H9 (cell line): ENCODE measurements at regions not wholly inside any gene's neighbourhood (a gene's known extent, or its start where the extent isn't known, plus 50 kb on each side); places are given as distances from the start of the nearest gene placed in this dataset.
A peak's percentile ranks its signal among the peaks of the same experiment; 100 is the strongest.

Experiments used
- DNase-seq: peaks from one replicate; pipeline ENCODE4 v3.0.0-alpha.2; 2017
- H2AFZ ChIP-seq: one replicate; pipeline ENCODE4 v1.6.1; 2013; ENCODE audit warnings: mild to moderate bottlenecking, low read length, control low read depth, moderate library complexity
- H2AK5ac ChIP-seq: 2 replicates; pipeline ENCODE4 v1.6.1; 2013; ENCODE audit warnings: low read length, control low read depth, mixed read lengths; ENCODE audit not compliant: insufficient read length
- H2BK120ac ChIP-seq: one replicate; pipeline ENCODE4 v1.6.1; 2013; ENCODE audit warnings: low read depth, mild to moderate bottlenecking, low read length, control low read depth, inconsistent platforms; ENCODE audit not compliant: poor library complexity, severe bottlenecking
- H2BK12ac ChIP-seq: 2 replicates; pipeline ENCODE4 v1.6.1; 2013; ENCODE audit warnings: low read length, control low read depth, mixed read lengths, low read depth; ENCODE audit not compliant: insufficient read length
- H2BK15ac ChIP-seq: 2 replicates; pipeline ENCODE4 v1.6.1; 2013; ENCODE audit warnings: low read depth, low read length, control low read depth
- H2BK20ac ChIP-seq: one replicate; pipeline ENCODE4 v1.6.1; 2013; ENCODE audit warnings: low read depth, mild to moderate bottlenecking, low read length, control low read depth, inconsistent platforms; ENCODE audit not compliant: poor library complexity, severe bottlenecking
- H2BK5ac ChIP-seq: 2 replicates; pipeline ENCODE4 v1.6.1; 2013; ENCODE audit warnings: low read length, control low read depth, mixed read lengths; ENCODE audit not compliant: insufficient read length
- H3K14ac ChIP-seq: 2 replicates; pipeline ENCODE4 v1.6.1; 2013; ENCODE audit warnings: low read length, control low read depth; ENCODE audit not compliant: insufficient read depth
- H3K18ac ChIP-seq: 2 replicates; pipeline ENCODE4 v1.6.1; 2013; ENCODE audit warnings: low read depth, mild to moderate bottlenecking, mixed read lengths, low read length, control low read depth; ENCODE audit not compliant: insufficient read length
- H3K23ac ChIP-seq: 2 replicates; pipeline ENCODE4 v1.6.1; 2013; ENCODE audit warnings: low read length, control low read depth, mixed read lengths, low read depth; ENCODE audit not compliant: insufficient read length
- H3K23me2 ChIP-seq: 2 replicates; pipeline ENCODE4 v1.6.1; 2013; ENCODE audit warnings: low read depth, mild to moderate bottlenecking, mixed read lengths, low read length, control low read depth; ENCODE audit not compliant: insufficient read length, poor library complexity, severe bottlenecking
- H3K27ac ChIP-seq: 2 replicates; pipeline ENCODE4 v1.5.1; 2013; ENCODE audit warnings: low read length, control low read depth, mixed read lengths, low read depth; ENCODE audit not compliant: insufficient read length
- H3K27me3 ChIP-seq: 2 replicates; pipeline ENCODE4 v1.6.1; 2013; ENCODE audit warnings: low read length, control low read depth, inconsistent platforms; ENCODE audit not compliant: insufficient read depth
- H3K4ac ChIP-seq: 2 replicates; pipeline ENCODE4 v1.6.1; 2013; ENCODE audit warnings: low read depth, mild to moderate bottlenecking, control low read depth, inconsistent platforms, low read length, moderate library complexity
- H3K4me1 ChIP-seq: 2 replicates; pipeline ENCODE4 v1.6.1; 2013; ENCODE audit warnings: low read length, control low read depth, inconsistent platforms; ENCODE audit not compliant: insufficient read depth
- H3K4me2 ChIP-seq: 2 replicates; pipeline ENCODE4 v1.6.1; 2013; ENCODE audit warnings: low read length, control low read depth, mixed read lengths; ENCODE audit not compliant: insufficient read length, insufficient read depth
- H3K56ac ChIP-seq: 2 replicates; pipeline ENCODE4 v1.6.1; 2013; ENCODE audit warnings: low read depth, mild to moderate bottlenecking, mixed read lengths, low read length, control low read depth; ENCODE audit not compliant: insufficient read length
- H3K79me1 ChIP-seq: 2 replicates; pipeline ENCODE4 v1.6.1; 2013; ENCODE audit warnings: low read depth, mild to moderate bottlenecking, moderate library complexity, low read length, control low read depth, inconsistent platforms; ENCODE audit not compliant: insufficient read depth, poor library complexity, severe bottlenecking
- H3K79me2 ChIP-seq: 2 replicates; pipeline ENCODE4 v1.6.1; 2013; ENCODE audit warnings: low read length, control low read depth, inconsistent platforms; ENCODE audit not compliant: insufficient read depth
- H3K9ac ChIP-seq: 2 replicates; pipeline ENCODE4 v1.6.1; 2013; ENCODE audit warnings: low read length, control low read depth, mixed read lengths; ENCODE audit not compliant: insufficient read length; ENCODE audit errors: extremely low read depth
- H3K9me3 ChIP-seq: one replicate; pipeline ENCODE4 v1.6.1; 2013; ENCODE audit warnings: low read depth, low read length, inconsistent platforms; ENCODE audit not compliant: control insufficient read depth
- H3T11ph ChIP-seq: one replicate; pipeline ENCODE4 v1.6.1; 2013; ENCODE audit warnings: mild to moderate bottlenecking, low read length, control low read depth, inconsistent platforms
- H4K20me1 ChIP-seq: one replicate; pipeline ENCODE4 v1.6.1; 2013; ENCODE audit not compliant: control insufficient read depth, insufficient read length, insufficient read depth
- H4K5ac ChIP-seq: 2 replicates; pipeline ENCODE4 v1.6.1; 2013; ENCODE audit warnings: low read depth, mild to moderate bottlenecking, mixed read lengths, low read length, control low read depth; ENCODE audit not compliant: insufficient read length
- H4K8ac ChIP-seq: replicated peaks from 2 replicates; pipeline ENCODE4 v1.6.1; 2013; ENCODE audit warnings: low read length, control low read depth, mixed read lengths, low read depth; ENCODE audit not compliant: insufficient read length
- H4K91ac ChIP-seq: 2 replicates; pipeline ENCODE4 v1.6.1; 2013; ENCODE audit warnings: low read depth, mild to moderate bottlenecking, moderate library complexity, mixed read lengths, low read length, control low read depth; ENCODE audit not compliant: insufficient read length
- H3K27ac Mint-ChIP-seq, 3 experiments: 2 replicates in 2 of 3; 3 replicates in 1 of 3; pipeline ENCODE4 v1.8.0; 2020 to 2021; ENCODE audit warnings: mixed read lengths in 3 of 3, mild to moderate bottlenecking in 1 of 3, moderate library complexity in 1 of 3
- H3K27me3 Mint-ChIP-seq: 2 replicates; pipeline ENCODE4 v1.8.0; 2021; ENCODE audit warnings: low read depth, mild to moderate bottlenecking, moderate library complexity, mixed read lengths
- H3K36me3 Mint-ChIP-seq, 3 experiments: 2 replicates in 2 of 3; 3 replicates in 1 of 3; pipeline ENCODE4 v1.8.0; 2020 to 2021; ENCODE audit warnings: low read depth in 3 of 3, mixed read lengths in 3 of 3; ENCODE audit not compliant: insufficient read depth in 1 of 3
- H3K4me1 Mint-ChIP-seq, 2 experiments: 2 replicates each; pipeline ENCODE4 v1.8.0; 2020; ENCODE audit warnings: mixed read lengths in 2 of 2
- H3K4me3 Mint-ChIP-seq, 2 experiments: 2 replicates in 1 of 2; 3 replicates in 1 of 2; pipeline ENCODE4 v1.8.0; 2020 to 2021; ENCODE audit warnings: mild to moderate bottlenecking in 2 of 2, mixed read lengths in 2 of 2, moderate library complexity in 1 of 2
- H3K9me3 Mint-ChIP-seq, 2 experiments: 2 replicates in 1 of 2; 3 replicates in 1 of 2; pipeline ENCODE4 v1.8.0; 2020; ENCODE audit warnings: mild to moderate bottlenecking in 2 of 2, mixed read lengths in 2 of 2, moderate library complexity in 1 of 2
- CTCF ChIP-seq: fragments of 200-600 bp; sonication (generic); conservative IDR thresholded peaks from 3 replicates; pipeline ENCODE4 v1.8.0; 2021; ENCODE audit warnings: antibody characterized with exemption, mild to moderate bottlenecking
- WGBS: extraction: QIAGEN DNeasy Blood & Tissue Kit; methylation state at CpG from one replicate; pipeline ENCODE4 v1.1.7; 2013; ENCODE audit warnings: missing lambda C conversion rate, low lambda C conversion rate, mixed read lengths; ENCODE audit not compliant: insufficient read length; ENCODE audit errors: extremely low coverage; 5-methylcytosine and 5-hydroxymethylcytosine counted together

- no peak overlapping the region for H3K9ac ChIP-seq
- no peak overlapping the region for H2BK12ac ChIP-seq
- no peak overlapping the region for H3K18ac ChIP-seq
- no peak overlapping the region for H3K23ac ChIP-seq
- H3K79me2 ChIP-seq = no peaks in the 10 kb centered on the region
- Mint-ChIP-seq H3K27ac (no peak overlapping the region), H3K36me3 (no peaks in the 10 kb centered on the region), H3K4me3 (no peak overlapping the region), H3K4me1 (no peaks in the 10 kb centered on the region), H3K27me3 (no peaks in the 10 kb centered on the region), H3K9me3 (peaks cover 0 to 3% of the 10 kb centered on the region in 2 experiments; a peak in 3 of 5 replicates)
- no peaks in the 10 kb centered on the region for H4K20me1 ChIP-seq
- no peak overlapping the region for H2BK5ac ChIP-seq
- no CpG with 5 or more reads among the region's 2 CpGs for WGBS
- peak; percentile 36; the same call in 2 of the 3 replicates for TF ChIP-seq CTCF
- H4K91ac ChIP-seq = no peak overlapping the region
- H2BK15ac ChIP-seq = no peak overlapping the region
- no peak overlapping the region for H3K14ac ChIP-seq
- no peaks in the 10 kb centered on the region for H3K79me1 ChIP-seq
- no peaks in the 10 kb centered on the region for H3K4me1 ChIP-seq
- no peak for DNase-seq
- no peak overlapping the region for H3K4ac ChIP-seq
- H3K4me2 ChIP-seq = no peak overlapping the region
- no peak overlapping the region for H2AK5ac ChIP-seq
- no peak overlapping the region for H4K5ac ChIP-seq
- H3K27ac ChIP-seq = no peak overlapping the region
- no peaks in the 10 kb centered on the region for H3K9me3 ChIP-seq
- H3K27me3 ChIP-seq = no peaks in the 10 kb centered on the region
- H2AFZ ChIP-seq = no peak overlapping the region
- H2BK120ac ChIP-seq = no peak overlapping the region
- H3K56ac ChIP-seq = no peak overlapping the region
- H4K8ac ChIP-seq = no peak overlapping the region
- H2BK20ac ChIP-seq = no peak overlapping the region
- H3T11ph ChIP-seq = no peak overlapping the region
- H3K23me2 ChIP-seq = no peaks in the 10 kb centered on the region
Measured at GRCh38 chr3:117549716-117550115, 840.1 kb downstream of the TUSC7 start.
